ENCODE measurements at regions not wholly inside any gene's neighbourhood (a gene's known extent, or its start where the extent isn't known, plus 50 kb on each side); places are given as distances from the start of the nearest gene placed in this dataset.

GRCh38 chr11:116192509-116193210, 580.1 kb downstream of the BUD13 start:
- no peak for TF ChIP-seq CTCF (IDR thresholded peaks at IDR 0.05; ENCODE audit: low read depth, low read length, missing control alignments)
- peak overlapping the region; percentile 46 for H3K4me3 ChIP-seq (ENCODE audit: low read depth, low read length)
- no peak for DNase-seq (ENCODE audit: low read depth)
- in situ Hi-C loops (cut with HindIII; ENCODE audit: low sequenced_read_pairs), result no loop called here

GRCh38 chr11:116190861-116191260, 581.9 kb downstream of the BUD13 start:
- no peak for TF ChIP-seq CTCF (IDR thresholded peaks at IDR 0.05; ENCODE audit: low read depth, low read length, missing control alignments)
- no peak for DNase-seq (ENCODE audit: low read depth)
- H3K4me3 ChIP-seq (ENCODE audit: low read depth, low read length), result no peak overlapping the region
- in situ Hi-C loops (cut with HindIII; ENCODE audit: low sequenced_read_pairs), result no loop called here

- DNase-seq (ENCODE audit: low read depth), result no peak
- in situ Hi-C loops (cut with HindIII; ENCODE audit: low sequenced_read_pairs), result loop anchor here (5.0 kb wide), 1 partner anchor 102 kb away; no protein-coding TSS in a partner anchor
- TF ChIP-seq CTCF (IDR thresholded peaks at IDR 0.05; ENCODE audit: low read depth, low read length, missing control alignments), result no peak
- H3K4me3 ChIP-seq (ENCODE audit: low read depth, low read length), result no peak overlapping the region
Measured at GRCh38 chr11:116189408-116190170, 583.2 kb downstream of the BUD13 start.

- no peak for DNase-seq (ENCODE audit: low read depth)
- H3K4me3 ChIP-seq (ENCODE audit: low read depth, low read length), result no peak overlapping the region
- in situ Hi-C loops (cut with HindIII; ENCODE audit: low sequenced_read_pairs), result loop anchor here (5.0 kb wide), 1 partner anchor 101 kb away; no protein-coding TSS in a partner anchor
- TF ChIP-seq CTCF (IDR thresholded peaks at IDR 0.05; ENCODE audit: low read depth, low read length, missing control alignments), result no peak
Measured at GRCh38 chr11:116188350-116188749, 584.4 kb downstream of the BUD13 start.

GRCh38 chr11:116187026-116187425, 585.8 kb downstream of the BUD13 start:
- no peak for TF ChIP-seq CTCF (IDR thresholded peaks at IDR 0.05; ENCODE audit: low read depth, low read length, missing control alignments)
- DNase-seq (ENCODE audit: low read depth), result no peak
- in situ Hi-C loops (cut with HindIII; ENCODE audit: low sequenced_read_pairs), result loop anchor here (5.0 kb wide), 1 partner anchor 100 kb away; no protein-coding TSS in a partner anchor
- H3K4me3 ChIP-seq (ENCODE audit: low read depth, low read length), result no peak overlapping the region

GRCh38 chr11:116185551-116185950, 587.2 kb downstream of the BUD13 start:
- no peak for DNase-seq (ENCODE audit: low read depth)
- H3K4me3 ChIP-seq (ENCODE audit: low read depth, low read length), result no peak overlapping the region
- in situ Hi-C loops (cut with HindIII; ENCODE audit: low sequenced_read_pairs), result loop anchor here (5.0 kb wide), 1 partner anchor 98 kb away; no protein-coding TSS in a partner anchor
- TF ChIP-seq CTCF (IDR thresholded peaks at IDR 0.05; ENCODE audit: low read depth, low read length, missing control alignments), result no peak
